T-helper 1 cell treated with Interleukin-12 subunit alpha and Interleukin-12 subunit beta and Interleukin-4 antibody, amounts not matched to agents 30 μg/mL and 1 μg/mL, for 36 hours (primary cell): ENCODE measurements at regions not wholly inside any gene's neighbourhood (a gene's known extent, or its start where the extent isn't known, plus 50 kb on each side); places are given as distances from the start of the nearest gene placed in this dataset.

ENCODE experiments used
- H3K27ac Mint-ChIP-seq: one replicate; pipeline ENCODE4 v1.8.0; 2021; ENCODE audit warnings: mild to moderate bottlenecking, mixed read lengths
- H3K27me3 Mint-ChIP-seq: one replicate; pipeline ENCODE4 v1.8.0; 2021; ENCODE audit warnings: low read depth, mixed read lengths
- H3K36me3 Mint-ChIP-seq: one replicate; pipeline ENCODE4 v1.8.0; 2021; ENCODE audit warnings: low read depth, mixed read lengths
- H3K4me1 Mint-ChIP-seq: one replicate; pipeline ENCODE4 v1.8.0; 2021; ENCODE audit warnings: low read depth, mixed read lengths
- H3K4me3 Mint-ChIP-seq: one replicate; pipeline ENCODE4 v1.8.0; 2021; ENCODE audit warnings: mild to moderate bottlenecking, moderate library complexity, mixed read lengths
- H3K9me3 Mint-ChIP-seq: one replicate; pipeline ENCODE4 v1.8.0; 2021; ENCODE audit warnings: mixed read lengths

- Mint-ChIP-seq H3K27me3 (peaks cover 47% of the 10 kb centered on the region), H3K4me3 (no peak overlapping the region), H3K9me3 (no peaks in the 10 kb centered on the region), H3K36me3 (peaks cover 1% of the 10 kb centered on the region), H3K27ac (no peak overlapping the region), H3K4me1 (peaks cover 12% of the 10 kb centered on the region)
Measured at GRCh38 chr17:77891602-77892001, 66.9 kb upstream of the TNRC6C start.

DNA sequence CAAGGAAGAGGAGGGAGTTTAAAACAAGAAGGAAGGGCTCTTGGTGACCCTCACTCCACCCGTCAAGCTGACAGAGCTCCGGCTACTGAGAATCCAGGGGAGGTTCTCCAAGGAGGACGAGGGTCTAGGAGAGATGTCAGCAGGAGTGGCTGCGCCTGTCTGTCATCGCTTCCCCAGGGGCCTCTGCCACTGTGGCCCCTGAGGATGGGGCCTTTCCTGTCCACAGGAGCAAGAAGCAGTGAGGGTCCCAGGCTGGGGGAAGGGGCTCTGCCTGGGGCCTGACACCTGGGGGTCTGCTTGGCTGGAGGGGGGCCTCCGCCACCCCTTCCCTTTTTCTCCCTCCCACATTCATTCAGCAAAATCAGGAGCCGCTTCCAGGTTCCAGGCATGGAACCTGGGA, 66.5 kb upstream of the TNRC6C start:
- Mint-ChIP-seq H3K27ac (no peak overlapping the region), H3K4me3 (no peak overlapping the region), H3K27me3 (peaks cover 46% of the 10 kb centered on the region), H3K4me1 (peaks cover 11% of the 10 kb centered on the region), H3K9me3 (no peaks in the 10 kb centered on the region), H3K36me3 (peaks cover 1% of the 10 kb centered on the region)

DNA sequence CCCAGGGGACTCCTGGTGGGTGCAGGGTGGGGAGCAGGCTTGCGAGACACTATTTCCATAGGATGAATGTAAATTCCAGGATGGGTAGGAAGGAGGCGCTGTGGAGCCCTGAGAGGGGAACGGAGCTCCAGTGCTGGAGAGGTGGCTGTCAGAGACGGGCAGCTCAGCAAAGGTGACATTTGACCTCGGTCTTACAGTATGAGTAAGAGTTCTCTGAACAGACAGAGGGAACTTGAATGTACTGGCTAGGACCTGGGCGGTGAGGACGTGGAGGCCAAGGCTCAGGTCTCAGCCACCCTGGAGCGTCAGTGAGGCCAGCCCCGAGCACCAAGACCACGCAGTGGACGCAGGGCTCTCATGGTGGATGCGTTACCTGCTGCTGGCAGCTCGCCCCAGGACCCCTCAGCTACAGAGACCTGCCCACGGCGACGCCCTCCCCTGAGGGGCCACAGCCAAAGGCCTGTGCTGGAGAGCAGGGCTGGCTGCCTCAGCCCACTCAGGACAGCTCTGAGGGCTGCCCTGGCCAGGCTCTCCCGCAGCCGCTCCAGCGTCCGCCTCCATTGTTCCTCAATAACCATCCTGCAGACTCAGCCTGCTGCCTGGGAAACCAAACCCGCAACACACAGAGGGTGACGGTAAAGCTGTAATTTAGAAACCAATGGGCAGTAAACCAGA, 65.9 kb upstream of the TNRC6C start:
- Mint-ChIP-seq H3K4me1 (peaks cover 5% of the 10 kb centered on the region), H3K36me3 (peaks cover 1% of the 10 kb centered on the region), H3K27me3 (peaks cover 43% of the 10 kb centered on the region), H3K9me3 (no peaks in the 10 kb centered on the region), H3K4me3 (no peak overlapping the region), H3K27ac (no peak overlapping the region)

DNA sequence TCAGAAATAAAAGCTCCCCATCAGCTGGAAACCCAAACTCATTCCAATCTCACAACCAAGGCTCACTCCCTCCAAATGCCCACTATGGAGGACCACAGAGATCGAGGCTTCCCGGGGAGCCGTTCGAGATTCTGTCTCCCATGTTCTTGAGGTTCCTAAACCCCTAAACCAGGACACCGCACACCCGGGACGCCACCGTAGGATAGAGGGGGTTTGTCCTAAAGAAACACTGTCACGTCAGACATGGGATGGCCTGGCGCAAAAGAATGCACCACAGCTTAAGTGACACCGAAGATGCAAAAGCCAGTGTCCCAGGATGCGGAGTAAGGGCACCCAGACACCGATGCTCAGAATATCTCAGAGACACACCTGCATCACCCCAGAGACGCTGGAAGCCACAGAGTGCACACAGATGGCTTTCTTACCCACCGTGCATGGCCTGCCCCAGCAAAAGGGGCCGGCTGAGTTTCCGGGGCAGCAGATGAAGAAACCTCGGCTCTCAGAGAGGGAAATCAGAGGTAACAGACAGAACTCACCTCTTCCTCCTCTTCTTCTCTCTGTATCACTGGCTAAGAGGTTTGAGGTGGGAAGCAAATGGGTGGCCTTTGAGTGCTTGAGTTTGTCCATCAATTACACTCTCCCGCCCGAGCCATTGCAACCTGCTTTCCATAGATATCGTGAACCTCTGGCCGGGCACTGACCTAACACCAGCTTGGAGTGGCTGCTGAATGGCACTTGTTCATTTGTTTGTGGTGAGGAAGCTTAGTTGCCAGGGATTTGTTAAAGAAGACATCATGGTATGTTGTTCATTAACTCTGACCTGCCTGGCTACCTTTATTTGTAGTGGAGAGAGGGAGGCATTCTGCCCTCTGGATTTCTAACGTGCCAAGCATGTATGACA, 65.1 kb upstream of the TNRC6C start:
- Mint-ChIP-seq H3K27me3 (peaks cover 36% of the 10 kb centered on the region), H3K9me3 (no peaks in the 10 kb centered on the region), H3K4me3 (no peak overlapping the region), H3K4me1 (no peaks in the 10 kb centered on the region), H3K27ac (no peak overlapping the region), H3K36me3 (peaks cover 1% of the 10 kb centered on the region)

GRCh38 chr17:77894126-77894956, 64.2 kb upstream of the TNRC6C start:
- no peaks in the 10 kb centered on the region for H3K36me3 Mint-ChIP-seq
- no peak overlapping the region for H3K27ac Mint-ChIP-seq
- H3K27me3 Mint-ChIP-seq = peaks cover 26% of the 10 kb centered on the region
- H3K4me3 Mint-ChIP-seq = no peak overlapping the region
- no peaks in the 10 kb centered on the region for H3K9me3 Mint-ChIP-seq
- H3K4me1 Mint-ChIP-seq = peaks cover 3% of the 10 kb centered on the region

GRCh38 chr17:77897741-77898301, 60.7 kb upstream of the TNRC6C start:
- Mint-ChIP-seq H3K36me3 (no peaks in the 10 kb centered on the region), H3K4me1 (peaks cover 3% of the 10 kb centered on the region), H3K27me3 (peaks cover 13% of the 10 kb centered on the region), H3K9me3 (no peaks in the 10 kb centered on the region), H3K27ac (no peak overlapping the region), H3K4me3 (no peak overlapping the region)

- no peaks in the 10 kb centered on the region for H3K9me3 Mint-ChIP-seq
- H3K27ac Mint-ChIP-seq = no peak overlapping the region
- peaks cover 18% of the 10 kb centered on the region for H3K27me3 Mint-ChIP-seq
- peaks cover 3% of the 10 kb centered on the region for H3K4me1 Mint-ChIP-seq
- no peaks in the 10 kb centered on the region for H3K36me3 Mint-ChIP-seq
- H3K4me3 Mint-ChIP-seq = no peak overlapping the region
Measured at GRCh38 chr17:77898521-77899434, 59.7 kb upstream of the TNRC6C start.

DNA sequence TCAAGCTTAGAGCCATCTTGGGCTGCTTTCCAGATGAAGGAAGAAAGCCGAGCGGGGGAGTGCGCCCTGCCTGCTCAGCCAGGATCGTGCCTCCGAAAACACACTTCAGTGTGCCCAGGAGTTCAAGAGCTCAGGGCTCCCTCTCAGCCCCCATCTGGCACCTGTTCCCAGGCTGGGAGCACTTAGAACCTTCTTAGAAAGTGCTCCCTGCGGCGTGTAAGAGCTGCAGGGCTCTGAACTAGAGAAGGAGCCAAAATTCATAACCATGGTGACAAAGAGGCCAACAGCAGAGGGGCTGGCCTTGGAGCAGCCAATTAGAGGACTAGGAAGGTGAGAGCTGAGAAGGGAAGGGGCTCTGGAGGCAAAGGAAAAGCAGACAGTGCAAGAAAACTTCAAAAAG, 59.0 kb upstream of the TNRC6C start:
- no peaks in the 10 kb centered on the region for H3K9me3 Mint-ChIP-seq
- H3K27me3 Mint-ChIP-seq = peaks cover 22% of the 10 kb centered on the region
- peaks cover 3% of the 10 kb centered on the region for H3K4me1 Mint-ChIP-seq
- no peak overlapping the region for H3K4me3 Mint-ChIP-seq
- H3K36me3 Mint-ChIP-seq = no peaks in the 10 kb centered on the region
- H3K27ac Mint-ChIP-seq = no peak overlapping the region

GRCh38 chr17:77901481-77901880, 57.0 kb upstream of the TNRC6C start:
- Mint-ChIP-seq H3K27ac (no peak overlapping the region), H3K9me3 (no peaks in the 10 kb centered on the region), H3K27me3 (peaks cover 27% of the 10 kb centered on the region), H3K36me3 (no peaks in the 10 kb centered on the region), H3K4me3 (no peak overlapping the region), H3K4me1 (peaks cover 3% of the 10 kb centered on the region)

DNA sequence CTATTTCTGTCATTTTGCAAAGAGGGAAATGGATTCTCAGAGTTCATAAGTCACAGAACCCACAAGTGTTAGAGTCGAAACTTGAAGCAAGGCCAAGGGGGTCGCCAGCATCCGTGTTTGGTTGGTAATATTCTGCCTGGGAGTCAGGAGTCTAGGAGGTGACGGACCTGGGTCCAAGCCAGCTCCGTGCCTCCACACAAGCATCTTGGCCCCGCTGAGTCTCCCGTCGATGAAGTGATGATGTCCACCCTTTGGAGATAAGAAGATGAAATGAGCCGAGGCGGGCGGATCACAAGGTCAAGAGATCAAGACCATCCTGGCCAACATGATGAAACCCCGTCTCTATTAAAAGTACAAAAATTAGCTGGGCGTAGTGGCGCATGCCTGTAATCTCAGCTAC, 53.2 kb upstream of the TNRC6C start:
- no peak overlapping the region for H3K4me3 Mint-ChIP-seq
- H3K27me3 Mint-ChIP-seq = peaks cover 23% of the 10 kb centered on the region
- H3K27ac Mint-ChIP-seq = no peak overlapping the region
- H3K4me1 Mint-ChIP-seq = no peaks in the 10 kb centered on the region
- H3K36me3 Mint-ChIP-seq = no peaks in the 10 kb centered on the region
- no peaks in the 10 kb centered on the region for H3K9me3 Mint-ChIP-seq

DNA sequence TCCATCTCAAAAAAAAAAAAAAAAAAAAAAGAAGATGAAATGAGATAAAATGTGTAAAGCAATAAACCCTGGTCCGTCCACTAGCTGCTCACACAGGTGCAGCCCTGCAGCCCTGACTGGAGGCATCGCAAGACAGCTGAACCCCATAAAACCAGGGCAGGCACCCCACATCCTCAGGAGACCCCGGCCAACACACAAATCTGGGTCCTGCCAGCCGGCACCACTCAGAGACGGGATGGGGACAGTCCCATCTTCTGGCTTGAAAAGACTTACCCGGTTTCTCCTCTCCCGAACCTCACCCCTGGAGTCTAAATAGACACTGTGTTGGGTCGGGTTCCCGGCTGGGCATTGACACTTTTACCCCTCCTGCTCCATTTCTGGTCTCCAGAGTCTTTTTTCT, 52.7 kb upstream of the TNRC6C start:
- Mint-ChIP-seq H3K4me1 (no peaks in the 10 kb centered on the region), H3K36me3 (no peaks in the 10 kb centered on the region), H3K27me3 (peaks cover 28% of the 10 kb centered on the region), H3K9me3 (no peaks in the 10 kb centered on the region), H3K4me3 (no peak overlapping the region), H3K27ac (no peak overlapping the region)

GRCh38 chr17:77906377-77906871, 52.1 kb upstream of the TNRC6C start:
- Mint-ChIP-seq H3K27ac (no peak overlapping the region), H3K4me1 (no peaks in the 10 kb centered on the region), H3K27me3 (peaks cover 29% of the 10 kb centered on the region), H3K9me3 (no peaks in the 10 kb centered on the region), H3K36me3 (no peaks in the 10 kb centered on the region), H3K4me3 (no peak overlapping the region)
